SKM-1 treated with dmso at 0.1 percent for 144 hours (cell line): ENCODE measurements at regions not wholly inside any gene's neighbourhood (a gene's known extent, or its start where the extent isn't known, plus 50 kb on each side); places are given as distances from the start of the nearest gene placed in this dataset.
"Not testable (repeated sequence)": the region's sequence is repeated elsewhere in the genome, so short reads cannot be mapped to it uniquely, and the experiment has no call there.

Experiments used
- DNase-seq: peaks from one replicate; lab custom pipeline; 2025; ENCODE audit not compliant: unreplicated experiment; lab: John Stamatoyannopoulos, UW

- DNase-seq = peak; percentile 18
Measured at GRCh38 chr7:63856466-63856865, 142.2 kb upstream of the ZNF722 start.

DNA sequence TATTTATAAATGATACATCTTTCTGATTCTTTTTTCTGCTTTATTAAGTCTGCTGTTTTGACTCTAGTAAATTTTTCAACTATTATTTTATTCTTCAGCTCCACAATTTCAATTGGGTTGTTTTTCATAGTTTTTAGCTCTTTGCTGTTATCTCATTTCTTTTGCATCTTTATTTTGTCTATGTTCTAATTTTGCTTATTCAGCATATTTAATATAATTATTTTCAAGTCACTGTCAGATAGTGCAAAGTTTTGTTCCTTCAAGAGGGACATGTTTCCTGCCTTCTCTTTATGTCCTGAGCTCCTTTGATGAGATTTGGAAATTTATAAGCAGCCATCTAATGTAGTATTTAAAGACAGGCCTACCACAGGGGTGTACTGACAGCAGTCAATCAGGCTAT, 131.5 kb upstream of the ZNF722 start:
- DNase-seq = no peak

- DNase-seq = not testable (repeated sequence)
Measured at GRCh38 chr7:63874242-63874641, 124.4 kb upstream of the ZNF722 start.

DNA sequence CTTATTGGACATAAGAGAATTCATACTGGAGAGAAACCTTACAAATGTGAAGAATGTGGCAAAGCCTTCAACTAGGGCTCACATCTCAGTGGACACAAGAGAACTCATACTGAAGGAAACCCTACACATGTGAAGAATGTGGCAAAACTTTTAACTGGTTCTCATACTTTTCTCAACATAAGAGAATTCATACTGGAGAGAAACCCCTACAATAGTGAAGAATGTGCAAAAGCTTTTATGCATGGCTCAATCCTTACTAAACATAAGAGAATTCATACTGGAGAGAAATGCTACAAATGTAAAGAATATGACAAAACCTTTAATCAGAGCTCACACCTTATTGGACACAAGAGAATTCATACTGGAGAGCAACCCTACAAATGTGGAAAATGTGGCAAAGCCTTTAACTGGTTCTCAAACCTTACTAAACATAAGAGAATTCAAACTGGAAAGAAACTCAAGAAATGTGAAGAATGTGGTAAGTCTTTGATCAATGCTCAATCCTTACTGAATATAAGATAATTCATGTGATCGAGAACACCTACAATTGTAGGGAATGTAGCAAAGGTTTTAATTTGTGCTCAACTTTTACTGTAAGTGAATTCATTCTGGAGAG, 121.8 kb upstream of the ZNF722 start:
- no peak for DNase-seq

DNA sequence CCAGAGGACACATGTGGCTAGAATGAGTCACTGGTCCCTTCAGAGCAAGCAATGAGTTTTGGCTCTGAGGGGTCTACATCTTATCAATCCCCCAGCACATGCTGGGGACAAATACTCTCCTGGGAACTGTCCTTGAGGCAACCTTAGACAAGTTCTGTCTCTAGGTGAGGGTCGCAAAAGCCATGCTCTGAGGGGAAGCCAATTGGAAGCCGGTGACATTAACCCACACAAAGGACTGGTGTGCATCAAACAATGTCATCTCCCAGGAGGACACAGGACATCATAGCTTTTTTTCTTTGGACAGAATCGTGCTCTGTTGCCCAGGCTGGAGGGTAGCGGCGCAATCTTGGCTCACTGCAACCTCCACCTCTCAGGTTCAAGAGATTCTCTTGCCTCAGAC, 111.6 kb upstream of the ZNF722 start:
- no peak for DNase-seq

DNA sequence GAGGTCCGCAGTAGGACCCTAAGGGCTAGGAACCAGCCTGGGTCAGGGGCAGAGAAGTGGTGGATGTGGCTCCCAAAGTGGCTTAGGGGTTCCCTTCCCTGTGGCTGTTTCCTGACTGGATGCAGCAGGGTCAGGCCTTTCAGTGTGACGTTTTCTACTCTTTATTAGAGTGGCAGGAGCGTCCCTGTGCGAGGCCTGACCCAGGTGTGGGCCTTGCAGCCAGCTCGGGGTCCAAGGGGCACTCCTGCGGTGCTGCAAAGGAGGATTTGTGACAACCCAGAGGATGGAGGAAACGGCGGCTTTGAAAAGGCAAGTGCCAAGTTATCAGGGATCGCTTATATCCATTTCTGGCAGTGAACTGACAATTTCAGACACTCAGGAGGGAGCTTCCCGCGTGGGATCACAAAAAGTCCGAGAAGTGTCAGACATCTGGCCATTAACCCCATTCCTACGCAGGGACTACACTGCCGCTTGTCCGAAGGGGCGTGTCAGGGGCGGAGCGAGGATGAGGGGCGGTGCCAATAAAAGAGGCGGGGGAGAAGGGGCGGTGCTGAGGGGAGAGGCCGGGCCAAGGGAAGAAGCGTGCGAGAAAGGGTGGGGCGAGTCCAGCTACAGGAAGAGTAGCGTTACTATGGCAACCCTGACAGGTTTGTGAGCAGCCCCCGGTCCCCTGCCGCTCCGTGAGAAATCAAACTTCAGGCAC, 98.8 kb upstream of the ZNF722 start:
- DNase-seq = peak; percentile 10

DNA sequence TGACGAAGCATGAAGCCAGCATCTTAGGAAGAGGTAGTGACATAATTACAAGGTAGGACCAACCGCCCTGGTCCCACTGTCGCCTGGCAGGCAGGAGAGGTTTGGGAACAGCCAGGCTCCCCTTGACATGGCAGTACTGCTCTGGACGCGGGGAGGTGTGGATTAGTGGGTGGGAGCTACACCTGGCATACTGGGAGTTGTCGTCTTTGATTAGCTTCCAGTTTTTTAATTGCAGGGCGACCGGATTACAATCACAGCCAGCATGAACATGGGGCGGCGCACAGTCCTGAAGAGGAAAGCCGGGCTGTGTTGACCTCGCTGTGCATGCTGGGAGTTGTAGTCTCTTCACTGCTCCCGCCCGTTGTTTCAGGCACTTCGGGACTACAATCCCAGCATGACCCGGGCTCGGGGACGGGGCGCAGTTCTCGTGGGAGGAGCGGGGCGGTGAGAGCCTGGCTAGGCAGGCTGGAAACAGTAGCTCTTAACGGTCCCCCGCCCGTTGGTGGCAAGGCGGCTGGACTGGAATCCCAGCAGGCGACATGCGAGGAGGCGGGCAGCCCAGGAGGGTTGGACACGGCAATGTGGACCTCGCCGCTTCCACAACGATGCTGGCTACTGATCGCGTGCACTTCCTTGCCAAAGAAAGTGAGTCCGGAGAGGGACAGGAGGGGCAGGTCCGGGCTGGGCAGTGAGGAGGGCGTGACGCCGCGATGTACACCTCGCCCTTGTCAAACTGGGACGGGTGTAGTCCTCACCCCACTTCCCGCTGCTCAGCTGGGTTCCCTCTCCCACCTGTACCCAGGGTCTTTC, 98.0 kb upstream of the ZNF722 start:
- peak; percentile 50 for DNase-seq

DNA sequence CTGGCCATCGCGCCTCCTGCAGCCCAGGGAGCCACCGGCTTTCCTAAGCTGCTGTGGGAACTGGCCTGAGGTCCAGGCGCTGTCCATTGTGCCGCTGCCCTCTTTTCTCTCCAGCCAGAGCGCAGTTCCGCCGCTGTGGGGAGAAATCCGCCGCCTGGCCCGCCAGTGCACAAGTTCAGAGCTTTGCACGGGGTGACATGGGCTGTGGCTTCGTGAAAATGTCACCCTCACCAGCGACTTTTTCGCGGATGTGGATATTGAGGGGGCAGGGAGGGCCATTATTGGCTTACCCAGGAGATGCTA, 97.5 kb upstream of the ZNF722 start:
- DNase-seq = not testable (repeated sequence)

- no peak for DNase-seq
Measured at GRCh38 chr7:63918986-63919385, 79.7 kb upstream of the ZNF722 start.

DNA sequence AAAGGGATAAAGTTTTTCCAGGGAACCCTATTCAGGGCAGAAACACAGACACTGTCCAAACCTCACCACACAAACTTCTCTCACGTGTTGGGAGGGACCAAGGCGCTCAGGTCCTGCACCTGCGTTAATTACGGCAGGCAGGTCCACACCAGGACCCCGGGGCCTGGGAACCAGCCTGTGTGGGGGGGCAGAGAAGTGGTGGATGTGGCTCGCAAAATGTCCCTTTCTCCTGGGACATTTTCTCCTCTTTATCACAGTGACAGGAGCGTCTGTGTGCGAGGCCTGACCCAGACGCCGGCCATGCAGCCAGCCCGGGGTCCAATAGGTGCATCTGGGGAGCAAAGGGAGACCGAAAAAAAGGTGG, 73.4 kb upstream of the ZNF722 start:
- no peak for DNase-seq

GRCh38 chr7:63925626-63926460, 72.8 kb upstream of the ZNF722 start:
- DNase-seq = peak; percentile 70

DNA sequence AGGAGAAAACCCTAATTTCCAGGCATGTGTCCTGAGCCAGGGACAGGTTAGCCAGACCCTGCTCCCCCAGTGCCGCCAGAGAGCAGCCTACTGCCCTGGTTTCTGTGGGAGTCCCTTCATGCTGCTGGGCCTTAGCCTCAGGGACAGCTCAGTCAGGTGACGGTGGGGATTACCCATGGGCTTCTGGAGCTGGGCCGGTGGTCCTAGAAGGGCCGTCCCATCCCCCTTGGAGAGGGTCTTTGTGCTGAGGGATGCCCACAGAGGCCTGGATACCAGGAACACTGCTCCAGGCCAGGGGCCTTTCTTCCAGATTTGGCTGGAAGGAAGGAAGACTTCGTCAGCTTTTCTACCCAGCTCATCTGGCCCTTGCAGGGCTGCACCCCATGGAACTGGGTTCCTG, 71.4 kb upstream of the ZNF722 start:
- DNase-seq = no peak

DNA sequence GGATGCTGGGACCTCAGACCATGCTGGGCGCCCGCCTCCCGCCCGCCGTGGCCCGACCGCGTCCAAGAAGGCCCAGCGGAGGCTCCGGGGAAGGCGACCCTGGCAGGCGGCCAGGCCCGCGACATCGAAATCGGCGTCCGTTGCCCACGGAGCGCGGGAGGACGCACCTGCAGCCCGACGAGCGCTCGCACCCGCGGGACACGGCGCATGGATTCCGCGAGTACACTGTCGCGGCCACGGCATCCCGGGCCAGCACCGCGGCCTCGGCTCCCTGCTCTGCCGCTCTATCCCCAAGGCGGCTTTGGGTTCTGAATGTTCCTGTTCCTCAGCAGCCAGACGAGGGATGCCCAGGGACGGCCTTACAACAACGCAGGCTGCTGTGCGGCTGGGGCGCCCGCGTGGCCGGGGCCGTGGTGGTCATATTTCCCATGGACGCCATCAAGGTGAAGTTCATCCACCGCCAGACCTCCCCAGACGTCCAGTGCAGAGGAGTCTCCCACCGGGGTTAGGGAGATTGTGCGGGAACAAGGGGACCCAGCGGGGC, 67.5 kb upstream of the ZNF722 start:
- no peak for DNase-seq

- DNase-seq = no peak
Measured at GRCh38 chr7:63931985-63932577, 66.6 kb upstream of the ZNF722 start.
